HG03097 (cell line): ENCODE measurements at regions not wholly inside any gene's neighbourhood (a gene's known extent, or its start where the extent isn't known, plus 50 kb on each side); places are given as distances from the start of the nearest gene placed in this dataset.

Experiments
- ATAC-seq: cut with Tn5 transposase; IDR thresholded peaks from one replicate; pipeline ENCODE4 v1.9.1; 2021; ENCODE audit not compliant: unreplicated experiment, low FRiP score

- ATAC-seq: no peak
These were observed 118.2 kb upstream of the C7orf33 start for GRCh38 chr7:148472406-148472805.

GRCh38 chr7:148473703-148474480 lies 116.7 kb upstream of the C7orf33 start:
- no peak for ATAC-seq

GRCh38 chr7:148474481-148475025 lies 116.0 kb upstream of the C7orf33 start:
- no peak for ATAC-seq

- ATAC-seq: no peak
These were observed 112.0 kb upstream of the C7orf33 start for GRCh38 chr7:148478551-148478950.

- no peak for ATAC-seq
These were observed 110.0 kb upstream of the C7orf33 start for GRCh38 chr7:148480479-148481146.

- no peak for ATAC-seq
These were observed 109.4 kb upstream of the C7orf33 start for GRCh38 chr7:148481147-148481526.

GRCh38 chr7:148481971-148482626 lies 108.5 kb upstream of the C7orf33 start:
- ATAC-seq: no peak

GRCh38 chr7:148483515-148484308 lies 106.9 kb upstream of the C7orf33 start:
- ATAC-seq: no peak

- no peak for ATAC-seq
These were observed 106.1 kb upstream of the C7orf33 start for GRCh38 chr7:148484486-148484885.

GRCh38 chr7:148485618-148486017 lies 104.9 kb upstream of the C7orf33 start:
- no peak for ATAC-seq

- ATAC-seq: no peak
These were observed 103.6 kb upstream of the C7orf33 start for GRCh38 chr7:148486937-148487336.

GRCh38 chr7:148487912-148488311 lies 102.7 kb upstream of the C7orf33 start:
- no peak for ATAC-seq

- ATAC-seq: no peak
These were observed 100.9 kb upstream of the C7orf33 start for GRCh38 chr7:148489678-148490077.

GRCh38 chr7:148492157-148492860 lies 98.3 kb upstream of the C7orf33 start:
- ATAC-seq: no peak

GRCh38 chr7:148495605-148496004 lies 95.0 kb upstream of the C7orf33 start:
- no peak for ATAC-seq

GRCh38 chr7:148500978-148501377 lies 89.6 kb upstream of the C7orf33 start:
- no peak for ATAC-seq

- ATAC-seq: no peak
These were observed 86.6 kb upstream of the C7orf33 start for GRCh38 chr7:148503900-148504487.

- no peak for ATAC-seq
These were observed 84.8 kb upstream of the C7orf33 start for GRCh38 chr7:148505645-148506375.

- ATAC-seq: peak; percentile 96
These were observed 83.4 kb upstream of the C7orf33 start for GRCh38 chr7:148507064-148507573.
